CD4-positive, alpha-beta memory T cell (primary cell): ENCODE measurements at regions not wholly inside any gene's neighbourhood (a gene's known extent, or its start where the extent isn't known, plus 50 kb on each side); places are given as distances from the start of the nearest gene placed in this dataset.
"Not testable (repeated sequence)": the region's sequence is repeated elsewhere in the genome, so short reads cannot be mapped to it uniquely, and the experiment has no call there.

Source experiments
- CTCF ChIA-PET: fragments of 350-600 bp; sonication (Branson Sonifier 250); formaldehyde crosslinking; loops from one replicate; lab custom pipeline; 2021; ENCODE audit warnings: inconsistent platforms; ENCODE audit not compliant: partially characterized antibody; lab: Charles Lee
- POLR2A ChIA-PET: fragments of 350-600 bp; sonication (Branson Sonifier 250); formaldehyde crosslinking; loops from one replicate; lab custom pipeline; 2021; ENCODE audit not compliant: partially characterized antibody; lab: Charles Lee
- DNase-seq, 5 donors: peaks; one replicate each; pipeline versions ENCODE4 v3.0.0 to v3.0.0-alpha.2; 2020 to 2022; ENCODE audit warnings: mixed read lengths in 1 of 5
- H3K27ac ChIP-seq: one replicate; pipeline ENCODE4 v1.7.0; 2013; ENCODE audit warnings: low read depth, low read length
- H3K27me3 ChIP-seq: 2 replicates; pipeline ENCODE4 v1.7.0; 2013; ENCODE audit warnings: mild to moderate bottlenecking, low read length, moderate library complexity; ENCODE audit not compliant: insufficient read depth
- H3K36me3 ChIP-seq: 2 replicates; pipeline ENCODE4 v1.7.0; 2013; ENCODE audit warnings: mild to moderate bottlenecking, low read length, moderate library complexity; ENCODE audit not compliant: insufficient read depth
- H3K4me1 ChIP-seq: 2 replicates; pipeline ENCODE4 v1.7.0; 2013; ENCODE audit warnings: mild to moderate bottlenecking, low read length, moderate library complexity; ENCODE audit not compliant: insufficient read depth
- H3K4me3 ChIP-seq, 2 donors: one replicate each; pipeline ENCODE4 v1.7.0; 2013; ENCODE audit warnings: low read length in 2 of 2, mild to moderate bottlenecking in 1 of 2
- H3K9me3 ChIP-seq, 2 donors: one replicate each; pipeline ENCODE4 v1.7.0; 2013; ENCODE audit warnings: low read length in 2 of 2, control low read depth in 1 of 2; ENCODE audit not compliant: control insufficient read depth in 1 of 2
- H3K27ac Mint-ChIP-seq, 7 donors: one replicate each; pipeline ENCODE4 v1.8.0; 2020 to 2021; ENCODE audit warnings: mixed read lengths in 7 of 7, mild to moderate bottlenecking in 6 of 7, inconsistent platforms in 3 of 7, moderate library complexity in 3 of 7
- H3K27me3 Mint-ChIP-seq, 2 donors: one replicate each; pipeline ENCODE4 v1.8.0; 2020 to 2021; ENCODE audit warnings: mixed read lengths in 2 of 2
- H3K36me3 Mint-ChIP-seq, 2 donors: one replicate each; pipeline ENCODE4 v1.8.0; 2020 to 2021; ENCODE audit warnings: mixed read lengths in 2 of 2, inconsistent platforms in 1 of 2, mild to moderate bottlenecking in 1 of 2
- H3K4me1 Mint-ChIP-seq, 4 donors: one replicate each; pipeline ENCODE4 v1.8.0; 2020 to 2021; ENCODE audit warnings: mixed read lengths in 4 of 4, mild to moderate bottlenecking in 1 of 4
- H3K4me3 Mint-ChIP-seq, 8 donors: one replicate each; pipeline ENCODE4 v1.8.0; 2020 to 2021; ENCODE audit warnings: mixed read lengths in 8 of 8, mild to moderate bottlenecking in 7 of 8, moderate library complexity in 6 of 8, inconsistent platforms in 3 of 8
- H3K9me3 Mint-ChIP-seq, 8 donors: one replicate each; pipeline ENCODE4 v1.8.0; 2020 to 2021; ENCODE audit warnings: mixed read lengths in 8 of 8, mild to moderate bottlenecking in 5 of 8, inconsistent platforms in 3 of 8, moderate library complexity in 1 of 8
- intact Hi-C: fragments of 100-400 bp; cut with micrococcal nuclease; formaldehyde crosslinking; loops from one replicate; pipeline ENCODE4 v1.15.1; 2023

GRCh38 chr11:116329354-116330090 lies 443.3 kb downstream of the BUD13 start:
- no peaks in the 10 kb centered on the region for H3K4me1 ChIP-seq
- H3K9me3 Mint-ChIP-seq, result peaks cover 0 to 8% (median under 1%) of the 10 kb centered on the region in 8 donors
- no peaks in the 10 kb centered on the region for H3K4me1 Mint-ChIP-seq
- no peak for DNase-seq
- CTCF ChIA-PET, result no interaction called here
- H3K9me3 ChIP-seq, result no peaks in the 10 kb centered on the region
- no peak overlapping the region for H3K27ac Mint-ChIP-seq
- no peaks in the 10 kb centered on the region for H3K27me3 ChIP-seq
- no peak overlapping the region for H3K4me3 ChIP-seq
- H3K36me3 Mint-ChIP-seq, result no peaks in the 10 kb centered on the region
- intact Hi-C loops, result no loop called here
- H3K36me3 ChIP-seq, result no peaks in the 10 kb centered on the region
- peaks cover 4 to 9% of the 10 kb centered on the region in 2 donors for H3K27me3 Mint-ChIP-seq
- POLR2A ChIA-PET, result no interaction called here
- H3K27ac ChIP-seq, result no peak overlapping the region
- no peak overlapping the region for H3K4me3 Mint-ChIP-seq

- no peaks in the 10 kb centered on the region for H3K36me3 ChIP-seq
- ChIA-PET CTCF (no interaction called here), POLR2A (no interaction called here)
- Mint-ChIP-seq H3K9me3 (peaks cover 0 to 8% (median under 1%) of the 10 kb centered on the region in 8 donors), H3K4me3 (no peak overlapping the region), H3K27me3 (peaks cover 4 to 9% of the 10 kb centered on the region in 2 donors), H3K27ac (no peak overlapping the region), H3K4me1 (no peaks in the 10 kb centered on the region), H3K36me3 (no peaks in the 10 kb centered on the region)
- H3K9me3 ChIP-seq, result no peaks in the 10 kb centered on the region
- no peak overlapping the region for H3K4me3 ChIP-seq
- intact Hi-C loops, result no loop called here
- no peaks in the 10 kb centered on the region for H3K27me3 ChIP-seq
- no peak for DNase-seq
- no peak overlapping the region for H3K27ac ChIP-seq
- H3K4me1 ChIP-seq, result no peaks in the 10 kb centered on the region
These were observed 443.9 kb downstream of the BUD13 start for GRCh38 chr11:116328851-116329250.

GRCh38 chr11:116328391-116328790 lies 444.4 kb downstream of the BUD13 start:
- Histone ChIP-seq H3K36me3 (no peaks in the 10 kb centered on the region), H3K27me3 (no peaks in the 10 kb centered on the region), H3K4me3 (no peak overlapping the region), H3K4me1 (no peaks in the 10 kb centered on the region), H3K27ac (no peak overlapping the region), H3K9me3 (no peaks in the 10 kb centered on the region)
- H3K36me3 Mint-ChIP-seq, result no peaks in the 10 kb centered on the region
- H3K27me3 Mint-ChIP-seq, result peaks cover 4 to 9% of the 10 kb centered on the region in 2 donors
- ChIA-PET POLR2A (no interaction called here), CTCF (no interaction called here)
- no peak overlapping the region for H3K4me3 Mint-ChIP-seq
- intact Hi-C loops, result no loop called here
- DNase-seq, result no peak
- no peaks in the 10 kb centered on the region for H3K4me1 Mint-ChIP-seq
- no peak overlapping the region for H3K27ac Mint-ChIP-seq
- H3K9me3 Mint-ChIP-seq, result peaks cover 0 to 8% (median under 1%) of the 10 kb centered on the region in 8 donors

GRCh38 chr11:116326146-116326545 lies 446.6 kb downstream of the BUD13 start:
- H3K9me3 ChIP-seq, result no peaks in the 10 kb centered on the region
- ChIA-PET CTCF (no interaction called here), POLR2A (no interaction called here)
- Mint-ChIP-seq H3K36me3 (no peaks in the 10 kb centered on the region), H3K4me3 (no peak overlapping the region), H3K27me3 (peaks cover 4 to 9% of the 10 kb centered on the region in 2 donors), H3K9me3 (peaks cover 0 to 8% (median 1%) of the 10 kb centered on the region in 8 donors), H3K27ac (no peak overlapping the region), H3K4me1 (no peaks in the 10 kb centered on the region)
- H3K27me3 ChIP-seq, result no peaks in the 10 kb centered on the region
- intact Hi-C loops, result no loop called here
- H3K4me3 ChIP-seq, result no peak overlapping the region
- no peaks in the 10 kb centered on the region for H3K36me3 ChIP-seq
- H3K27ac ChIP-seq, result no peak overlapping the region
- no peak for DNase-seq
- H3K4me1 ChIP-seq, result no peaks in the 10 kb centered on the region

GRCh38 chr11:116325247-116325646 lies 447.5 kb downstream of the BUD13 start:
- H3K9me3 Mint-ChIP-seq, result peaks cover 0 to 8% (median 3%) of the 10 kb centered on the region in 8 donors

GRCh38 chr11:116324077-116324476 lies 448.7 kb downstream of the BUD13 start:
- H3K27ac ChIP-seq, H3K4me3 ChIP-seq, intact Hi-C loops, DNase-seq, H3K27me3 Mint-ChIP-seq, H3K4me1 Mint-ChIP-seq, H3K4me3 Mint-ChIP-seq, H3K9me3 ChIP-seq, POLR2A ChIA-PET, H3K27me3 ChIP-seq, H3K36me3 Mint-ChIP-seq, H3K9me3 Mint-ChIP-seq, H3K4me1 ChIP-seq, H3K27ac Mint-ChIP-seq, H3K36me3 ChIP-seq, CTCF ChIA-PET: not testable (repeated sequence)

More at GRCh38 chr11:116325247-116325646, 447.5 kb downstream of the BUD13 start:
- no peak for DNase-seq
- intact Hi-C loops, result no loop called here
- Mint-ChIP-seq H3K27ac (no peak overlapping the region), H3K4me1 (no peaks in the 10 kb centered on the region), H3K27me3 (peaks cover 4 to 7% of the 10 kb centered on the region in 2 donors), H3K4me3 (no peak overlapping the region), H3K36me3 (no peaks in the 10 kb centered on the region)
- Histone ChIP-seq H3K36me3 (no peaks in the 10 kb centered on the region), H3K4me3 (no peak overlapping the region), H3K27ac (no peak overlapping the region), H3K4me1 (no peaks in the 10 kb centered on the region), H3K9me3 (no peaks in the 10 kb centered on the region), H3K27me3 (no peaks in the 10 kb centered on the region)
- POLR2A ChIA-PET, result no interaction called here
- CTCF ChIA-PET, result no interaction called here

- Histone ChIP-seq H3K9me3 (no peaks in the 10 kb centered on the region), H3K4me3 (no peak overlapping the region), H3K27ac (no peak overlapping the region), H3K27me3 (no peaks in the 10 kb centered on the region), H3K36me3 (no peaks in the 10 kb centered on the region), H3K4me1 (no peaks in the 10 kb centered on the region)
- peaks cover 0 to 9% of the 10 kb centered on the region in 2 donors for H3K27me3 Mint-ChIP-seq
- no peaks in the 10 kb centered on the region for H3K36me3 Mint-ChIP-seq
- intact Hi-C loops, result no loop called here
- no peak overlapping the region for H3K4me3 Mint-ChIP-seq
- no peak overlapping the region for H3K27ac Mint-ChIP-seq
- POLR2A ChIA-PET, result no interaction called here
- no peaks in the 10 kb centered on the region for H3K4me1 Mint-ChIP-seq
- CTCF ChIA-PET, result no interaction called here
- DNase-seq, result no peak
- H3K9me3 Mint-ChIP-seq, result peaks cover 0 to 4% (median 2%) of the 10 kb centered on the region in 8 donors
These were observed 455.6 kb downstream of the BUD13 start for GRCh38 chr11:116317212-116317611.
